Activated naive CD4-positive, alpha-beta T cell treated with anti-CD3 and anti-CD28 coated beads for 36 hours (primary cell): ENCODE measurements at regions not wholly inside any gene's neighbourhood (a gene's known extent, or its start where the extent isn't known, plus 50 kb on each side); places are given as distances from the start of the nearest gene placed in this dataset.
"Not testable (repeated sequence)": the region's sequence is repeated elsewhere in the genome, so short reads cannot be mapped to it uniquely, and the experiment has no call there.

Experiments
- CTCF ChIA-PET: fragments of 350-600 bp; sonication (Branson Sonifier 250); formaldehyde crosslinking; loops from one replicate; lab custom pipeline; 2021; ENCODE audit warnings: antibody characterized with exemption; lab: Charles Lee
- DNase-seq: peaks from one replicate; pipeline ENCODE4 v3.0.0-alpha.2; 2020
- H3K27ac Mint-ChIP-seq: one replicate; pipeline ENCODE4 v1.8.0; 2021; ENCODE audit warnings: mild to moderate bottlenecking, mixed read lengths
- H3K27me3 Mint-ChIP-seq: one replicate; pipeline ENCODE4 v1.8.0; 2021; ENCODE audit warnings: low read depth, mixed read lengths
- H3K36me3 Mint-ChIP-seq: one replicate; pipeline ENCODE4 v1.8.0; 2021; ENCODE audit warnings: low read depth, mixed read lengths
- H3K4me1 Mint-ChIP-seq: one replicate; pipeline ENCODE4 v1.8.0; 2021; ENCODE audit warnings: low read depth, mixed read lengths
- H3K4me3 Mint-ChIP-seq: one replicate; pipeline ENCODE4 v1.8.0; 2021; ENCODE audit warnings: mild to moderate bottlenecking, moderate library complexity, mixed read lengths
- H3K9me3 Mint-ChIP-seq: one replicate; pipeline ENCODE4 v1.8.0; 2021; ENCODE audit warnings: mixed read lengths
- intact Hi-C: fragments of 100-400 bp; cut with micrococcal nuclease; formaldehyde crosslinking; loops from one replicate; pipeline ENCODE4 v1.15.1; 2023

DNA sequence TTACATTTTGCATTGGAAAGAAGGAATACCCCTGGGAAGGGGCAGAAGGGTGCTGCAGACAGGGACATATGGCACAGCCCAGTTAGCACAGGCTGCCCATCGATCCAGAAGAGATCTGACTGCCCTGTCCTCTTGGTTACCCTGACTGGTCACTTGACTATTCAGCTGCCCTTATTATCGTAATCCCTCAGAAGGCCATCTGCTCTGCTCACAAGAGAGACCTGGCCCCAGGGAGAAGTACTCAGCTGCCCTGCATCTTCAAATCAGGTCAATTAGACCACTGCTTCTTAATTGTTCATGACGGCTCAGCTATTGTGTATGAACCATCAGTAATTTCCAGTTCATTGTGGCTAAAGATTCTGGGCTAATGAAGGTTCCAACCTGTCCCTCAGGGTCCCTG, 345.0 kb downstream of the TLE1 start:
- H3K36me3 Mint-ChIP-seq = no peaks in the 10 kb centered on the region
- H3K27ac Mint-ChIP-seq = no peak overlapping the region
- intact Hi-C loops = no loop called here
- H3K4me3 Mint-ChIP-seq = no peak overlapping the region
- no peak for DNase-seq
- CTCF ChIA-PET = no interaction called here
- H3K9me3 Mint-ChIP-seq = peaks cover 6% of the 10 kb centered on the region
- H3K27me3 Mint-ChIP-seq = no peaks in the 10 kb centered on the region
- no peaks in the 10 kb centered on the region for H3K4me1 Mint-ChIP-seq

DNA sequence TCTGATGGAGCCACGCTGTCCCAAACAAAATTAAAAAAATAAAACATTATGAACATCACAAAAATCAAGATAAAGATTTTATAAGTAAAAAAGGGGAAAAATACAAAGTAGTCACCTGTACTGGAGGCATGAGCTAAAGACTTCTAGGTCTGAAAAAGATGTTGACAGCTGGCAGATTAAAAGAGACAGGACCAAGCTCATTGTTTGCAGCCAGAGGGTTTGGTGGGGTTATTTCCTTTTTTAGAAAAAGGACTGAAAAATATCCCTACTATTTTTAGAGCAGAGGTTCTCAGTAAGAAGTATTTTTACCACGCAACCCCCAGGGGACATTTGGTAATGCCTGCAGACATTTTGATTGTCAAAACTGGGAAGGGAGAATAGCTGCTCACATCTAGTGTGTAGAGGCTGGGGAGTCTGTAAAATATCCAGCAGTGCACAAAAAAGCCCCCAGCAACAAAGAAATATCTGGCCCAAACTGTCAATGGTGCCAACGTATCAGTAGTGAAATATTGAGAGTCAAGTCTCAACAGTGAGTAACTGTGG, 353.4 kb downstream of the TLE1 start:
- Mint-ChIP-seq H3K27ac (no peak overlapping the region), H3K4me3 (no peak overlapping the region), H3K9me3 (peaks cover 18% of the 10 kb centered on the region), H3K27me3 (no peaks in the 10 kb centered on the region), H3K4me1 (no peaks in the 10 kb centered on the region), H3K36me3 (no peaks in the 10 kb centered on the region)
- intact Hi-C loops = no loop called here
- no peak for DNase-seq
- CTCF ChIA-PET = interaction anchor here (0.5 kb wide), 1 partner anchor 92 kb away, joined by 3 read pairs; no protein-coding TSS in a partner anchor

DNA sequence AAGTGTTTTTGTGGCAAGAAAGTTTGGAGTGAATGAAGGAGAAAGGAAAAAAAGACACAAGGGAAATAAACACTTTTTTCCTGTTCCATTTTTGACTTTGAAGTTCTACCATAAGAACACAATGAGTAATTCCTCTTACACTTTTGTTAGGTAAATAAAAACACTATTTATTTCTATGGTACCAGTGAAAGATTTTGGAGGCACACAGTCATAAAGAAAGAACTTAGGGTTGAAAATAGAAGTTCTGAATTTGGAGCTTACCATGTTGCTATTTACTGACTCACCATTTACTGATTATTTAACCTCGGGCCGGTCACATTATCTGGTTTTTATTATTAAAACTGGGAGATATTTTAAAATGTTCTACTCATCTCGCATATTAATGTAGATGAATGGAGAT, 367.8 kb downstream of the TLE1 start:
- Mint-ChIP-seq H3K27me3 (no peaks in the 10 kb centered on the region), H3K36me3 (no peaks in the 10 kb centered on the region), H3K4me1 (no peaks in the 10 kb centered on the region), H3K4me3 (no peak overlapping the region), H3K9me3 (peaks cover 6% of the 10 kb centered on the region), H3K27ac (no peak overlapping the region)
- CTCF ChIA-PET = no interaction called here
- no peak for DNase-seq
- intact Hi-C loops = no loop called here

DNA sequence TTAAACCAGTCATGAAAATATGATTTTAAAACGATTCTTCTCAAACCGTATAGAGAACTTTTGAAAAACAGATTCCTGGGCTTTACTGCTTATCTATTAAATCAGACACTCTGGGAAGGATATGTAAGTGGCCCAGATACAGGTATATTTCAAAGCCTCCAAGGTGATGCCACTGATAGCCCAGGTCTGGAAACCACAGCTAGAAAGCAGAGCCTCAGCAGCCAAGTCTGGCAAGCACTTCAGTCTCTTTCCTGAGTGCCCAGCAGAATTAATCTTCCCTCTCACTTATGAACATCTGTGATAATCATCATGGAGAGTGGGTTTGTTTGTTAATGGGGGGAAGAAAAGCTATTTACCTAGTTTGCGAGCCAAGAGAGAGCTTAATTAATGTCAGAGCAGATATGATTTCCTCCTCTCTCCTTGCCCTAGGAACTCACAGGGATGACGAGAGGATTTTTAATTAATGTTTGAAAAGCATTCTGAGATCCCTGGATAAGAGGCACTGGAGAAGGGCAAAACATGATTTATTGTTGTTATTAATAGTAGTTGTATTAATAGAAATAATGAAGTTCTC, 368.4 kb downstream of the TLE1 start:
- Mint-ChIP-seq H3K4me1 (no peaks in the 10 kb centered on the region), H3K27ac (no peak overlapping the region), H3K36me3 (no peaks in the 10 kb centered on the region), H3K4me3 (no peak overlapping the region), H3K9me3 (peaks cover 6% of the 10 kb centered on the region), H3K27me3 (no peaks in the 10 kb centered on the region)
- intact Hi-C loops = no loop called here
- DNase-seq = no peak
- CTCF ChIA-PET = no interaction called here

DNA sequence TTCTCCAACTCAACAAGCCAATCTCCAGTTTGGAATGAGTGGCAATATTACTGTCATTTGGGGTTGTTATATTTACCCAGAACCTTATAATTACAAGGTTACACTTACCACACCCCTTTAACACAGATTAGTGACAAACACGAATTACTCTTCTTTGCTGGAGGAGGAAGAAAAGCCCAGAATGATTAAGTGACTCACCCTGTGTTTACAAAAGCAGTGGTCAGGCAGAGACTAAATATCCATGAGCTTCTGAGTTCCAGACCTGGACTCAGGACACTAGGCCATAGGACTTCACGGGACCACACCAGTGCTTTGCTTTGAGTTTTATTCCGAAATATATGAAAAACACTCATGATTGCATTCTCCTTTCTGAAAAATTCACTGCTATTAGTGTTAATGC, 370.8 kb downstream of the TLE1 start:
- no peaks in the 10 kb centered on the region for H3K4me1 Mint-ChIP-seq
- CTCF ChIA-PET = no interaction called here
- H3K27ac Mint-ChIP-seq = no peak overlapping the region
- DNase-seq = no peak
- H3K9me3 Mint-ChIP-seq = peaks cover 1% of the 10 kb centered on the region
- no peaks in the 10 kb centered on the region for H3K36me3 Mint-ChIP-seq
- no peaks in the 10 kb centered on the region for H3K27me3 Mint-ChIP-seq
- intact Hi-C loops = no loop called here
- no peak overlapping the region for H3K4me3 Mint-ChIP-seq

DNA sequence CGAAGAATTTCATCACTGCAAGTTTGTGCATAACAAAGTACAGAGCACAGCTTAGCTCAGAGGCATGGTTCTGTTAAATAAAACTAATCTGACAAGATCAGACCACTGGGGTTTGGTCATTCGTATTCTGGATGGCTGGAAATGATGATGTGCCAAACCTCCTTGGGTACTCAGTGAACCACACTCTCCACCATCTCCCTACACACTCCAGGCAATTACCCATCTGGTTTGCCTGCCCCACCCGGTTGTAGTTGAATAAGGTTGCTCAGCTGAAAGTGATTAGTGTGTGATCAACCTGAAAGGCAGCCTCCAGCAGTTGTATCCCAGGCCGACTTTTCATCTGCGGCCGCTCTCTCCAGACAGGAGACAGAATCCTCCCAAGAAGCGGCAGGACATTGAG, 371.4 kb downstream of the TLE1 start:
- CTCF ChIA-PET = no interaction called here
- H3K4me3 Mint-ChIP-seq = no peak overlapping the region
- H3K27me3 Mint-ChIP-seq = no peaks in the 10 kb centered on the region
- H3K27ac Mint-ChIP-seq = no peak overlapping the region
- H3K4me1 Mint-ChIP-seq = no peaks in the 10 kb centered on the region
- H3K36me3 Mint-ChIP-seq = no peaks in the 10 kb centered on the region
- H3K9me3 Mint-ChIP-seq = peaks cover 1% of the 10 kb centered on the region
- DNase-seq = no peak
- intact Hi-C loops = no loop called here

DNA sequence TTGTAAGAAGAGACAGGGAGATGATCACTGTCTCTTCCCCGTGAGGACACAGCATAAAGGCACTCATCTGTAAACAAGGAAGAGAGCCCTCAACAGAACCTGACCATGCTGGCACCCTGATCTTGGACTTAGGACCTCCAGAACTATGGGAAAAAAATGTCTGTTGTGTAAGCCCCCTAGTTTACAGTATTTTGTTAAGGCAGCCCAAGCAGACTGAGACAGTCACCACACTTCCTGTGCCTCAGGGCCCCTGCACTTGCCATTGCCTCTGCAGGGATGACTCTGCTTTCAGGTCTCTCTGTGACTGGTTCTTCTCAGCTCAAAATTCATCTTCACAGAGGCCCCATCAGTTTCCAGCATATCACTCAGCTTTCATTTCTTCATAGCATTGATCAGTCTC, 372.1 kb downstream of the TLE1 start:
- no peaks in the 10 kb centered on the region for H3K4me1 Mint-ChIP-seq
- H3K9me3 Mint-ChIP-seq = peaks cover 1% of the 10 kb centered on the region
- CTCF ChIA-PET = no interaction called here
- intact Hi-C loops = no loop called here
- no peak overlapping the region for H3K27ac Mint-ChIP-seq
- no peaks in the 10 kb centered on the region for H3K36me3 Mint-ChIP-seq
- no peak for DNase-seq
- H3K27me3 Mint-ChIP-seq = no peaks in the 10 kb centered on the region
- no peak overlapping the region for H3K4me3 Mint-ChIP-seq

DNA sequence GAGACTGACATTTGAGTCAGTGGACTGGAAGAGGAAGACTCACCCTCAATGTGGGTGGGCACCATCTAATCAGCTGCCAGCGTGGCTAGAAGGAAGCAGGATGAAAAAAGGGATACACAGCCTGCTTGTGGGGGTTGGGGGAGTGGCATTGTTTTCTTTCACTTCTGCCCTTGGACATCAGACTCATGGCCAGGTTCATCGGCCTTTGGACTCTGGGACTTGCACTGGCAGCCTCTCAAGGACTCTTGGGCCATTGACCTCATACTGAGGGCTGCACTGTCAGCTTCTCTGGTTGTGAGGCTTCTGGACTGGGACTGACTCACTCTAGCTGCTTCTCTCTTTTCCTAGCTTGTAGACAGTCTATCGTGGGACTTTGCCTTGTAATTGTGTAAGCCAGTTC, 374.9 kb downstream of the TLE1 start:
- H3K36me3 Mint-ChIP-seq = no peaks in the 10 kb centered on the region
- H3K9me3 Mint-ChIP-seq = peaks cover 10% of the 10 kb centered on the region
- H3K27ac Mint-ChIP-seq = no peak overlapping the region
- intact Hi-C loops = no loop called here
- DNase-seq = no peak
- CTCF ChIA-PET = no interaction called here
- H3K4me1 Mint-ChIP-seq = no peaks in the 10 kb centered on the region
- no peak overlapping the region for H3K4me3 Mint-ChIP-seq
- no peaks in the 10 kb centered on the region for H3K27me3 Mint-ChIP-seq

DNA sequence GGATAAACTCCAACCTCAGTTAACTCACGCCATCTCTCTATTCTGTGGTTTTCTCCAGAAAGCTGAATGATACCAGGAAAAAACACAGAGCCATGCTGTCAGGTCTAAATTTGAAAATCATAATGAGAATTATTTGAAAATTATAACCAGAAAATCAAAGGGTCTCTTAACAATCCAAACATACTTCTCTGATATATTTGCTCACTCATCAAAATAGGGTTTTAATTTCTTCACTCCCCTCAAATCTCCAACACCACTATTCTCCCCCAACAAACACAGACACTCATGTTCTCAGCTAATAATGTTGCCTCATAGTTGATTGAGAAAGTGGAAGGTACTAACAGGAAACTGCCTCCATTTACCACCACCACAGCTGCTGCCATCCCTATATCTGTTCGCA, 375.5 kb downstream of the TLE1 start:
- H3K27ac Mint-ChIP-seq = no peak overlapping the region
- peaks cover 13% of the 10 kb centered on the region for H3K9me3 Mint-ChIP-seq
- H3K27me3 Mint-ChIP-seq = no peaks in the 10 kb centered on the region
- no peaks in the 10 kb centered on the region for H3K4me1 Mint-ChIP-seq
- intact Hi-C loops = no loop called here
- no peak overlapping the region for H3K4me3 Mint-ChIP-seq
- DNase-seq = no peak
- H3K36me3 Mint-ChIP-seq = no peaks in the 10 kb centered on the region
- CTCF ChIA-PET = interaction anchor here (0.7 kb wide), 1 partner anchor 377 kb away, joined by 3 read pairs; no protein-coding TSS in a partner anchor

DNA sequence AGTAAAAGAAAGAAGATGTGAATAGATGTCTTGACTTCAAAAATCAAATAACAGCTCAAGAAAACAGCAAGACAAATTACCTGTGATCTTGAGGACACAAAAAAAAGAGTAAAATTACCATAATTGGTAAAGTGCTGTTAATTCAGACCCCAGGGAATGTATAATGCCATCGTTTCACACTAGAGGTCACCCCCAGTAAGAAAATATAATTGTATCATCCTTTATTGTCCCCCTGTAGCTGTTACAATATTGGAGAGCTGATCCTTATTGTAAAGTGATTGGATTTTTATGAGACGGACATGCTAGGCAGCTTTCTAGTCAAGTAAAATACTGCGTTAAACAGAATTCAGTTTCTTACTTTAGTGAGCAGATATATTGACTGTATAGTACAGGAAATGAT, 377.0 kb downstream of the TLE1 start:
- no peak overlapping the region for H3K4me3 Mint-ChIP-seq
- intact Hi-C loops = no loop called here
- no peaks in the 10 kb centered on the region for H3K36me3 Mint-ChIP-seq
- no peak for DNase-seq
- H3K9me3 Mint-ChIP-seq = peaks cover 15% of the 10 kb centered on the region
- no peaks in the 10 kb centered on the region for H3K27me3 Mint-ChIP-seq
- CTCF ChIA-PET = interaction anchor here (0.7 kb wide), 1 partner anchor 44 kb away, joined by 3 read pairs; no protein-coding TSS in a partner anchor
- no peak overlapping the region for H3K27ac Mint-ChIP-seq
- H3K4me1 Mint-ChIP-seq = no peaks in the 10 kb centered on the region

DNA sequence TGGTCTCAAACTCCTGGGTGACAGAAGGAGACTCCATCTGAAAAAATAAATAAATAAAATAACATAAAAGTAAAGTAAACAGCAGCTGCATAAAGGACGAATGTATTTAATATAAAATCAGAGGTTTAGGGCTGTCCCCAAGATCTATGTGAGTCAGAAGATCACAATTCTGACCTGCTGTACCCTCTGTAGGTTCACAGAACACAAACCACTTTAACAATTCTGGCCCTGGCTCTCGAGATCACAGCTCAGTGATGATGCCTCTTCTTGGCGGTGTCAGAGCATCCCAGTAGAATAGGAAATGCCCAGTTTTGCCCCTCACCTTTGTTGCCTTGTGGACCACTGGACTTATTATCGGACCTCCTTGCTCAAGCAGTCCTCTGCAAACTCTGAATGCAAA, 380.9 kb downstream of the TLE1 start:
- no peaks in the 10 kb centered on the region for H3K27me3 Mint-ChIP-seq
- CTCF ChIA-PET = no interaction called here

DNA sequence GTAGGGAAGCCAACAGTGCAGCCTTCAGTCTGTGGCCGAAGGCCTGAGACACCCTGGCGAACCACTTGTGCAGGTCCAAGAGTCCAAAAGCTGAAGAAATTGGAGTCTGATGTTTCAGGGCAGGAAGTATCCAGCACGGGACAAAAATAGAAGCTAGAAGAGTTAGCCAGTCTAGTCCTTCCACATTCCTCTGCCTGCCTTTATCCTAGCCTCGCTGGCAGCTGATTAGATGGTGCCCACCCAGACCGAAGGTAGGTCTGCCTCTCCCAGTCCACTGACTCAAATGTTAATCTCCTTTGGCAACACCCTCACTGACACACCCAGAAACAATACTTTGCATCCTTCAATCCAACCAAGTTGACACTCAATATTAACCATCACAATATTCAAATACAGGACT, 381.6 kb downstream of the TLE1 start:
- H3K9me3 Mint-ChIP-seq = peaks cover 14% of the 10 kb centered on the region
- H3K27ac Mint-ChIP-seq, DNase-seq, H3K27me3 Mint-ChIP-seq, H3K36me3 Mint-ChIP-seq, H3K4me1 Mint-ChIP-seq, CTCF ChIA-PET, intact Hi-C loops, H3K4me3 Mint-ChIP-seq: not testable (repeated sequence)

More for the DNA sequence above, 380.9 kb downstream of the TLE1 start:
- intact Hi-C loops = no loop called here
- H3K27ac Mint-ChIP-seq = no peak overlapping the region
- H3K4me3 Mint-ChIP-seq = no peak overlapping the region
- H3K4me1 Mint-ChIP-seq = no peaks in the 10 kb centered on the region
- no peak for DNase-seq
- no peaks in the 10 kb centered on the region for H3K36me3 Mint-ChIP-seq
- peaks cover 14% of the 10 kb centered on the region for H3K9me3 Mint-ChIP-seq

DNA sequence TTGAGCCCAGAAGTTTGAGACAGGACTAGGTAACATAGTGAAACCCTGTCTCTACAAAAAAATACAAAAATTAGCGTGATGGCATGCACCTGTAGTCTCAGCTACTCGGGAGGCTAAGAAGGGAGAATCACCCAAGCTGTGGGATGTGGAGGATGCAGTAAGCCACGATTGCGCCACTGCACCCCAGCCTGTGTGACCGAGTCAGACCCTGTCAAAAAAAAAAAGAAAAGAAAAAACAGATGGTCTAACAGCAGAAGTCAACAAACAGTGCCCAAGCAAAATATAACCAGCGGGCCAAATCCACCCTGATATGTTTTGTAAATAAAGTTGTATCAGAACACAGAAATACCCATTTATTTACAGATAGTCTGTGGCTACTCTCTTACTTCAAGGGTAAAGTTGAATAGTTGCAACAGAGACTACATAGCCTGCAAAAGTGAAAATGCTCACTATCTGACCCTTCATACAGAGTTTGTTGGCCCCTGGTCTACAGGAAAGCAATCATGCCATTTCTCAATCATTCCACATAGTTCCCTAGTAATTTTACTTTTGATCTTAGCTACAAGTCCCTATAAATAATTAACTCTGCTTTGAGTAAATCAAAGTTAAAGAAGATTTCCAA, 383.7 kb downstream of the TLE1 start:
- H3K4me1 Mint-ChIP-seq = no peaks in the 10 kb centered on the region
- H3K27me3 Mint-ChIP-seq = no peaks in the 10 kb centered on the region
- no peak overlapping the region for H3K4me3 Mint-ChIP-seq
- intact Hi-C loops = no loop called here
- H3K9me3 Mint-ChIP-seq = peaks cover 14% of the 10 kb centered on the region
- CTCF ChIA-PET = interaction anchor here (0.6 kb wide), 1 partner anchor 148 kb away, joined by 4 read pairs; no protein-coding TSS in a partner anchor
- no peak overlapping the region for H3K27ac Mint-ChIP-seq
- DNase-seq = no peak
- H3K36me3 Mint-ChIP-seq = no peaks in the 10 kb centered on the region
